ENCODE measurements at regions not wholly inside any gene's neighbourhood (a gene's known extent, or its start where the extent isn't known, plus 50 kb on each side); places are given as distances from the start of the nearest gene placed in this dataset.

DNA sequence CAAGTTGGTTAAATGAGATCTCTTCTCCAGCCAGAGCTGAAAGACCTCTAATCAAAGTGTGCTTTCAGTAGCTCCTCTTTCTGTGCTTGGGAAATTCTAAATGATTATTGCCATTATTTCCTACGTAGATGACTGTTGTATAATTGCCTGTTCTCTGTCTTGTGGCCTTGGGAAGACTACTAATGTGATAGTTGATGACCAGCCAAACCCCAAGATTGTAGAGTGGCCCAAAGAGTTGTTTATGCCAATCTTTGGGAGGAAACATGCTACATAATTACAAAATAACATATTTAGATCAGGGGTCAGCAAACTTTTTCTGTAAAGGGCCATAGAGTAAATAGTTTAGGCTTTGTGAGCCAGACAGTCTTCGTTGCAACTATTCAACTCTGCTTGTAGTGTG, 135.1 kb upstream of the DIO2 start:
- TF ChIP-seq, protein P1, sequence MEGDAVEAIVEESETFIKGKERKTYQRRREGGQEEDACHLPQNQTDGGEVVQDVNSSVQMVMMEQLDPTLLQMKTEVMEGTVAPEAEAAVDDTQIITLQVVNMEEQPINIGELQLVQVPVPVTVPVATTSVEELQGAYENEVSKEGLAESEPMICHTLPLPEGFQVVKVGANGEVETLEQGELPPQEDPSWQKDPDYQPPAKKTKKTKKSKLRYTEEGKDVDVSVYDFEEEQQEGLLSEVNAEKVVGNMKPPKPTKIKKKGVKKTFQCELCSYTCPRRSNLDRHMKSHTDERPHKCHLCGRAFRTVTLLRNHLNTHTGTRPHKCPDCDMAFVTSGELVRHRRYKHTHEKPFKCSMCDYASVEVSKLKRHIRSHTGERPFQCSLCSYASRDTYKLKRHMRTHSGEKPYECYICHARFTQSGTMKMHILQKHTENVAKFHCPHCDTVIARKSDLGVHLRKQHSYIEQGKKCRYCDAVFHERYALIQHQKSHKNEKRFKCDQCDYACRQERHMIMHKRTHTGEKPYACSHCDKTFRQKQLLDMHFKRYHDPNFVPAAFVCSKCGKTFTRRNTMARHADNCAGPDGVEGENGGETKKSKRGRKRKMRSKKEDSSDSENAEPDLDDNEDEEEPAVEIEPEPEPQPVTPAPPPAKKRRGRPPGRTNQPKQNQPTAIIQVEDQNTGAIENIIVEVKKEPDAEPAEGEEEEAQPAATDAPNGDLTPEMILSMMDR (IDR thresholded peaks at IDR 0.05; ENCODE audit: extremely low read depth, low read depth, low read length), result no peak
- Histone ChIP-seq H2AFZ (ENCODE audit: low read length) (no peak overlapping the region), H3K27ac (ENCODE audit: low read depth, low read length) (no peak overlapping the region), H4K20me1 (ENCODE audit: insufficient read depth, low read length) (no peaks in the 10 kb centered on the region), H3K36me3 (ENCODE audit: insufficient read depth, low read length) (no peaks in the 10 kb centered on the region), H3K4me3 (ENCODE audit: insufficient read depth, low read length) (no peak overlapping the region), H3K4me1 (ENCODE audit: insufficient read depth, low read length) (no peaks in the 10 kb centered on the region), H3K9me3 (ENCODE audit: low read depth, low read length) (no peaks in the 10 kb centered on the region), H3K79me2 (ENCODE audit: insufficient read depth, low read length) (no peaks in the 10 kb centered on the region), H3K27me3 (ENCODE audit: insufficient read depth, low read length) (no peaks in the 10 kb centered on the region), H3K4me2 (ENCODE audit: insufficient read depth, low read length) (no peak overlapping the region)
- DNase-seq (ENCODE audit: insufficient read length, low spot score, missing footprints), result no peak

DNA sequence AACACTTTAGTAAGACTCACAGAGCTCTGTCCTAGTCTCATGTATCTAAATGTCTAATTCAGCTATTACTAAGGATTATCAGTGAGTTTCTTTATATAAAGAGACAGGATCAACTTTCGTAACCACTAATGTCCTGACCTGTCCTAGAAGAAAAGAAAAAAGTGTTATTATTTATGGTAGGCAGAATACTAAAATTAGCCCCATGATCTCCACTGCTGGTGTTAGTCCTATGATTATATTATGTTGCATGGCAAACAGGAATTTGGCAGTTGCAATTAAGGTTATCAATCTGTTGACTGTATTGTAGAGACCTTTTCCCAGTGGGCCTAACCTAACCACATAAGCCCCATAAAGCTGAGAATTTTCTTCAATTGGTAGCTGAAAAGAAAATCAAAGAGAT, 132.9 kb upstream of the DIO2 start:
- Histone ChIP-seq H3K4me1 (ENCODE audit: insufficient read depth, low read length) (no peaks in the 10 kb centered on the region), H3K79me2 (ENCODE audit: insufficient read depth, low read length) (no peaks in the 10 kb centered on the region), H3K27ac (ENCODE audit: low read depth, low read length) (no peak overlapping the region), H2AFZ (ENCODE audit: low read length) (no peak overlapping the region), H3K9me3 (ENCODE audit: low read depth, low read length) (no peaks in the 10 kb centered on the region), H4K20me1 (ENCODE audit: insufficient read depth, low read length) (no peaks in the 10 kb centered on the region), H3K36me3 (ENCODE audit: insufficient read depth, low read length) (no peaks in the 10 kb centered on the region), H3K4me3 (ENCODE audit: insufficient read depth, low read length) (no peak overlapping the region), H3K4me2 (ENCODE audit: insufficient read depth, low read length) (no peak overlapping the region), H3K27me3 (ENCODE audit: insufficient read depth, low read length) (no peaks in the 10 kb centered on the region)
- TF ChIP-seq, protein P1 (IDR thresholded peaks at IDR 0.05; ENCODE audit: extremely low read depth, low read depth, low read length), result no peak
- no peak for DNase-seq (ENCODE audit: insufficient read length, low spot score, missing footprints)

DNA sequence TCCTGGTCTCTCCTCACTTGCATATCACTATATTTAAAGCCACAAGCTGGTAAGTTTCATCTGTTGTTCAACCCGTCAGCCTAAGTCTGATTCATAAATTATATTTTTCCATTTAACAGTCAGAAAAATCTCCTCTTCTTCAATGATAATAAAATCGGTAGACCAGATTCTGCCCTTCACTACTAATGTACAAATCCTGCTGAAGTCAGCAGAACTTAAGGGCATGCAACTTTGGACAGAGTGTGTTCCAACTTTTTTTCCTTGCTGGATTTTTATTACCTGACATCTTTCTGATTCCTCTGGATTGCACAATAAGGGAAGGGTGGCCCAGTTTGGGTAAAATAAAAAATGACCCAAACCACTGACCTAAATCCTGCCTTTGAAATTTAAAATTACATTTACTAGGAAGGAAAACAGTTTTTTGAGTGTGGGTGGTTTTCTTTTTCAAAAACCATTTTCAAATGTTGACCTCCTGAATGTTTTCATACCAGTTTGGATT, 125.4 kb upstream of the DIO2 start:
- no peak overlapping the region for H3K4me3 ChIP-seq (ENCODE audit: insufficient read depth, low read length)
- DNase-seq (ENCODE audit: insufficient read length, low spot score, missing footprints), result no peak
- H3K79me2 ChIP-seq (ENCODE audit: insufficient read depth, low read length), result no peaks in the 10 kb centered on the region
- no peak overlapping the region for H2AFZ ChIP-seq (ENCODE audit: low read length)
- H3K27me3 ChIP-seq (ENCODE audit: insufficient read depth, low read length), result no peaks in the 10 kb centered on the region
- TF ChIP-seq, protein P1 (IDR thresholded peaks at IDR 0.05; ENCODE audit: extremely low read depth, low read depth, low read length), result no peak
- no peaks in the 10 kb centered on the region for H3K9me3 ChIP-seq (ENCODE audit: low read depth, low read length)
- H3K36me3 ChIP-seq (ENCODE audit: insufficient read depth, low read length), result no peaks in the 10 kb centered on the region
- H3K27ac ChIP-seq (ENCODE audit: low read depth, low read length), result no peak overlapping the region
- no peaks in the 10 kb centered on the region for H4K20me1 ChIP-seq (ENCODE audit: insufficient read depth, low read length)
- no peaks in the 10 kb centered on the region for H3K4me1 ChIP-seq (ENCODE audit: insufficient read depth, low read length)
- H3K4me2 ChIP-seq (ENCODE audit: insufficient read depth, low read length), result no peak overlapping the region

DNA sequence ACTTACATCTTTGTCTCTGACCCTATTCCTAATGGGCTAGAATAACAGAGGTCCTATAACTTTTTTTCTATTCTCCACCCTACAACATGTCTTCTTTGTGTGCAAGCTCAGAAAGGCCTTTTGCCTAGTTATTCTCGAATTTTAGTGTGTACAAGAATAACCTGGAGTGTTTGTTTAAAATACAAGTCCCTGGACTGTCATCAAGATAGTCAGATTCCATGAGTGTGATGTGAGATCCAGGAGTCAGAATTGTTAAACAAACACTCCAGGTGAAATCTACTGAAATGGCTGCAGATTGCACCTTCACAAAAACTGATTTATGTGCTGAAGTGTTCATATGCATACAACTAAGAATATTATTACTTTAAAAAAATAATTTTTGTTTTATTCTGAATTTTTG, 114.4 kb upstream of the DIO2 start:
- DNase-seq (ENCODE audit: insufficient read length, low spot score, missing footprints), result no peak
- H3K27ac ChIP-seq (ENCODE audit: low read depth, low read length), result no peak overlapping the region
- no peaks in the 10 kb centered on the region for H3K27me3 ChIP-seq (ENCODE audit: insufficient read depth, low read length)
- no peaks in the 10 kb centered on the region for H3K36me3 ChIP-seq (ENCODE audit: insufficient read depth, low read length)
- H4K20me1 ChIP-seq (ENCODE audit: insufficient read depth, low read length), result no peaks in the 10 kb centered on the region
- no peak overlapping the region for H3K4me2 ChIP-seq (ENCODE audit: insufficient read depth, low read length)
- H3K4me3 ChIP-seq (ENCODE audit: insufficient read depth, low read length), result no peak overlapping the region
- no peaks in the 10 kb centered on the region for H3K9me3 ChIP-seq (ENCODE audit: low read depth, low read length)
- no peak overlapping the region for H2AFZ ChIP-seq (ENCODE audit: low read length)
- no peaks in the 10 kb centered on the region for H3K4me1 ChIP-seq (ENCODE audit: insufficient read depth, low read length)
- no peaks in the 10 kb centered on the region for H3K79me2 ChIP-seq (ENCODE audit: insufficient read depth, low read length)
- TF ChIP-seq, protein P1 (IDR thresholded peaks at IDR 0.05; ENCODE audit: extremely low read depth, low read depth, low read length), result no peak
